GM12874 (cell line): ENCODE measurements at regions not wholly inside any gene's neighbourhood (a gene's known extent, or its start where the extent isn't known, plus 50 kb on each side); places are given as distances from the start of the nearest gene placed in this dataset.

ENCODE experiments used
- TF ChIP-seq, protein P1 (sequence below): IDR thresholded peaks from 2 replicates; pipeline ENCODE4 v1.5.1; 2011; ENCODE audit warnings: low read depth, mild to moderate bottlenecking, control low read depth, low read length, moderate library complexity; ENCODE audit not compliant: insufficient read depth

DNA sequence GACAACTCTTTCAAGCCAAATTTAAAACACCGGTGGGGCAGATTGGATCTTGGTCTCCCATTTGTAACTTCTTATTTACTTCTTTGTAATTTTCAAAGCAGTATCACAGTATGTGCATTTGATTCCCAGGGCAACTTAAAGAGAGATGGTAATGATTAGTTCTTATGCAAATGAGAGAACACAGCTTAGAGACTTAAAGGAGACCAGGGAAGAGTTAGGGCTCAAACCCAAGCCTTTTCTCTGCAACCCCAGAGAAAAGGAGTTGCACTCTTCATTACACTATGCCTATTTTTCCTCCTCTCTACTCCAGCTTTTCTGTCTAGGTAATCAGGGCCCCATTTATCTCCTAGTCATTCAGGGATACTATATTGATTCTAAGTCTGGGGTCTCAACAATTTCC lies 237.8 kb upstream of the NMUR2 start:
- TF ChIP-seq, protein P1, sequence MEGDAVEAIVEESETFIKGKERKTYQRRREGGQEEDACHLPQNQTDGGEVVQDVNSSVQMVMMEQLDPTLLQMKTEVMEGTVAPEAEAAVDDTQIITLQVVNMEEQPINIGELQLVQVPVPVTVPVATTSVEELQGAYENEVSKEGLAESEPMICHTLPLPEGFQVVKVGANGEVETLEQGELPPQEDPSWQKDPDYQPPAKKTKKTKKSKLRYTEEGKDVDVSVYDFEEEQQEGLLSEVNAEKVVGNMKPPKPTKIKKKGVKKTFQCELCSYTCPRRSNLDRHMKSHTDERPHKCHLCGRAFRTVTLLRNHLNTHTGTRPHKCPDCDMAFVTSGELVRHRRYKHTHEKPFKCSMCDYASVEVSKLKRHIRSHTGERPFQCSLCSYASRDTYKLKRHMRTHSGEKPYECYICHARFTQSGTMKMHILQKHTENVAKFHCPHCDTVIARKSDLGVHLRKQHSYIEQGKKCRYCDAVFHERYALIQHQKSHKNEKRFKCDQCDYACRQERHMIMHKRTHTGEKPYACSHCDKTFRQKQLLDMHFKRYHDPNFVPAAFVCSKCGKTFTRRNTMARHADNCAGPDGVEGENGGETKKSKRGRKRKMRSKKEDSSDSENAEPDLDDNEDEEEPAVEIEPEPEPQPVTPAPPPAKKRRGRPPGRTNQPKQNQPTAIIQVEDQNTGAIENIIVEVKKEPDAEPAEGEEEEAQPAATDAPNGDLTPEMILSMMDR = no peak

DNA sequence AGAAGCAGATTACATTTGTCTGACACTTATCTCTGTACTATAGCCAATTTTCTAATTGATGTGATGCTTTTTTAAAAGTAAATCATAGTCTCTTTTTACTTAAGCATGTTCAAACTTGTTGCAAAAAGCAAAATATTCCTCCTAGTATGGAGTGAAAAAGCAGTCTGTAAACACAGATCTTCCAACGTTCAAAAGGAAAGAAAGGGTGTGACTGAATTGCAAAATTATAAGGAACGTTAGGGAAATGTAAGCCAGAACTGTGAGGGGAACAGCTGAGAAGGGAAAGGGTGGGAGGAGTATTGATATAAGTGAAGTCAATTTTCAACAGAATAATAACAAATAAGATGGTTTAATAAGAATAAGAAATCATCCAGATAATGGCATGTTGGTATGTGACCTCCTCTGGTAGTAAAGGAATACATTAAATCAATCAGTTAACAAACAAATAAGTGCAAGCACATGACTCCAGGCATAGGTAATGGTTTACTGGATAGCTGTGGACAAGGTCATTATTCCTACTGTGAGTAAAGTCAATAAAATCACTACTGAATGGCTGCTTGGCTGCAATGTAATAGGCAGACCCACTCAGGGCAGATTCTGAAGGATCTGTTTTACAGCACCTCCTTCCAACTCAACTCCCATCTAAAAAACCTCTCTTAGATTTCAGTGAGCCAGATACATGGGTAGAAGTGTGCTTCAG lies 239.1 kb upstream of the NMUR2 start:
- TF ChIP-seq, protein P1 = no peak

DNA sequence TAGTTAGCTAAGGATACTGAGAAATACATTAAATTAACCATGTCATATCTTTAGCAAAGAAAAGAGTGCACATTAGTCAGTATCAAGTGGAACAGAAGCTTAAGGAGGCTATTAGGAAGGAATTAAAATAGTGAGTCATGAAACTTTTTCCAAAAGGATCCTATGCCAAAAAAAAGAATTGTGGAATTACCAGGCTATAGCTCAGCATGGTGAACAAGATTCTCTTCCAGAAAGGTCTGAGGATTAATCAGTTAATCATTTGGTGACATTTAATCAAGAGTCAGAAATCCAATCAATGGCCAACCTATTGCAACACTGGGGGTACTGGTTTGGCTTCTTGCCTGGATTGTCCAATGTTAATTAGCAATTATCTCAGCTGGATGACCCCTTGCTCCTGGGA lies 244.5 kb upstream of the NMUR2 start:
- TF ChIP-seq, protein P1 = no peak

DNA sequence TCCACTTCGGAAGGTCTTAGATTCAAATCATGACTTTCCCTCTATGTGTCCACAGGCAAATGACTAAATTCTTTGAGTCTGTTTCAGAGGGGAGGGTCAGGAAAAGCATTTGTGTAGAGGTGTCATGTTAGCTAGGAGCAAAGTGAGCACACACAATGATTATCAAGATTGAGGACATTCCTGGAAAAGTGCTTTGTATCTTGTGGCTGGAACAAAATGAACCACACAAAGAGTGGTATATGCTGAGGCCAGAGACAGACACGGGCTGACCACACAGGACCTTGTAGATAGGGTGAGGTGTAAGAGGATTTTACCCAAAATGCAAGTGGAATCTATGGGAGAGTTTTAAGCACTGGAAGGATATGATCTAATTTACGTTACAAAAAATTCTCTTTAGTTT lies 245.3 kb upstream of the NMUR2 start:
- TF ChIP-seq, protein P1 = no peak

DNA sequence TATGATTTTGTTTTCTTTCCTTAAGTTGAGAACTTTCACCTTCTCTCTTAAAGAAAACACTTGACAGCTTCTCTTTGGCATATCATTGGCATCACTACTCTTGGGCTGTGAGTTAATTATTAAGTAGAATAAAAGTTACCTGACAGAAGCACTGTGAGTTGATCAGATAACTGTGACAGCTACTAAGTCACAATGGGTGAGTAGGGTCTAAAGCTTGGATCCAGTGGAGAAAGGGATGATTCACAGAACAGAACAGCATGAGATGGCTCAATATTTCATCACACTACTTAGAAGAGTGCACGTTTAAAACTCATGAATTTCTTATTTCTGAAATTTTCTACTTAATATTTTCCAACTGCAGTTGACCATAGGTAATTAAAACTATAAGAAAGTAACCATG lies 268.5 kb upstream of the NMUR2 start:
- TF ChIP-seq, protein P1 = no peak

DNA sequence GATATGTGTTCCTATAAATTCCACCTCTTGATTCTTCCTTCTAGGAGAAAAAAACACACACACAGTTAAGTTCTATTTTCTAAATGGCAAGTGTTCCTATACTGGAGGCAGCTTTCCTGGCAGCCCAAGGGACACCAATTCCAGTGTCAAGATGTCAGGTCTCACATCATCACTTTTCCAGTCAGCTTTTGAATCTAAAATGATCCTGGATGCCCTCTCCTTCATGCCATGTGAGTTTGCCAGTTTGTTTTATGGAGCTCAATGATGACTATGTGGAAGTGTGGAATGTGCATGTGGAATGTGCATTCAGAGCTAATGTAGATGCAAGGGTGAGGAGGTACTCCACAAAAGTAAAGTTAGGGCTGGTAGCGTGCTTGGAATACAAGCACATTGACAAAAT lies 269.3 kb upstream of the NMUR2 start:
- TF ChIP-seq, protein P1 = no peak

DNA sequence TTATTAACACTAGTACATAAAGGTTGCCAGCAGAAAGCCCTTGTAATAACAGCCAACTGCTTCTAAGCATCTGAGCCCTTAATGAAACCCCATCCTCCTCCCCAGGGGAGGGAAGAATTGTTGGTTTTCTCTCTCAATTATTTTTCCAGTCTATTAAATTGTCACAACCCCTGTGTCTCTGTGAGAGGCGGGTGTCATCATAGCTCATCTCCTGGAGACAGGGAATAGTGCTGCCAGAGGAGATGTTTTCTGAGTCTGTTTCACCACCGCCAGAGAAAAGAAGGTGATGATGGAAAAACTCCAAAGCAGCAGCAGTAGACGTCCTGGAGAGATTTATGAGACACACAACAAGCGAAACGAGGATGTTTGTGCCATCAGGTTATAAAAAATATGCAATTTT lies 271.1 kb upstream of the NMUR2 start:
- TF ChIP-seq, protein P1 = no peak
